ENCODE measurements at regions not wholly inside any gene's neighbourhood (a gene's known extent, or its start where the extent isn't known, plus 50 kb on each side); places are given as distances from the start of the nearest gene placed in this dataset.

DNA sequence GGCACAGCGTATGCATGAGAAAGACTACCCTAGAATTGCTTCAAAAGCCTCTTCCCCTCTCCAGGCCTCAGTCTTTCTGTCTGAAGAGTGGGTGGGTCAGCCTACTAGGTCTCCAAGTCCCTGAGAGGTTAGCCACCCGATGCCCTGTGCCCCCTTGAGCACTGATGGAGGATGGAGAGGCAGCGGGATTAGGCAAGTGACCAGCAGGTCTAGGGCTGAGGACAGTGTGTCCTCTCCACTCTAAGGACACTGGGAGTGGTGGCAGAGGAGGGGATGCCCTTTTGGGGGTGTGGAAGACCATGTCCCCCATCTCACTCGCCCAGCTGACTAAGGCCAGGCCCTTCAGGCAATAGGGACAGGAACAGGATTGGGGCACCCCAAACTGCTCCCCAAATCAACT lies 72.2 kb upstream of the WNT11 start:
- Mint-ChIP-seq H3K27me3 (ENCODE audit: low read depth) (peaks cover 22% of the 10 kb centered on the region), H3K4me1 (peaks cover 29% of the 10 kb centered on the region), H3K27ac (no peak overlapping the region), H3K36me3 (ENCODE audit: low read depth) (no peaks in the 10 kb centered on the region), H3K9me3 (peaks cover 20% of the 10 kb centered on the region), H3K4me3 (no peak overlapping the region)
- TF ChIP-seq, protein P1, sequence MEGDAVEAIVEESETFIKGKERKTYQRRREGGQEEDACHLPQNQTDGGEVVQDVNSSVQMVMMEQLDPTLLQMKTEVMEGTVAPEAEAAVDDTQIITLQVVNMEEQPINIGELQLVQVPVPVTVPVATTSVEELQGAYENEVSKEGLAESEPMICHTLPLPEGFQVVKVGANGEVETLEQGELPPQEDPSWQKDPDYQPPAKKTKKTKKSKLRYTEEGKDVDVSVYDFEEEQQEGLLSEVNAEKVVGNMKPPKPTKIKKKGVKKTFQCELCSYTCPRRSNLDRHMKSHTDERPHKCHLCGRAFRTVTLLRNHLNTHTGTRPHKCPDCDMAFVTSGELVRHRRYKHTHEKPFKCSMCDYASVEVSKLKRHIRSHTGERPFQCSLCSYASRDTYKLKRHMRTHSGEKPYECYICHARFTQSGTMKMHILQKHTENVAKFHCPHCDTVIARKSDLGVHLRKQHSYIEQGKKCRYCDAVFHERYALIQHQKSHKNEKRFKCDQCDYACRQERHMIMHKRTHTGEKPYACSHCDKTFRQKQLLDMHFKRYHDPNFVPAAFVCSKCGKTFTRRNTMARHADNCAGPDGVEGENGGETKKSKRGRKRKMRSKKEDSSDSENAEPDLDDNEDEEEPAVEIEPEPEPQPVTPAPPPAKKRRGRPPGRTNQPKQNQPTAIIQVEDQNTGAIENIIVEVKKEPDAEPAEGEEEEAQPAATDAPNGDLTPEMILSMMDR (IDR thresholded peaks at IDR 0.05; ENCODE audit: unreplicated experiment in 3 of 3): no peak

DNA sequence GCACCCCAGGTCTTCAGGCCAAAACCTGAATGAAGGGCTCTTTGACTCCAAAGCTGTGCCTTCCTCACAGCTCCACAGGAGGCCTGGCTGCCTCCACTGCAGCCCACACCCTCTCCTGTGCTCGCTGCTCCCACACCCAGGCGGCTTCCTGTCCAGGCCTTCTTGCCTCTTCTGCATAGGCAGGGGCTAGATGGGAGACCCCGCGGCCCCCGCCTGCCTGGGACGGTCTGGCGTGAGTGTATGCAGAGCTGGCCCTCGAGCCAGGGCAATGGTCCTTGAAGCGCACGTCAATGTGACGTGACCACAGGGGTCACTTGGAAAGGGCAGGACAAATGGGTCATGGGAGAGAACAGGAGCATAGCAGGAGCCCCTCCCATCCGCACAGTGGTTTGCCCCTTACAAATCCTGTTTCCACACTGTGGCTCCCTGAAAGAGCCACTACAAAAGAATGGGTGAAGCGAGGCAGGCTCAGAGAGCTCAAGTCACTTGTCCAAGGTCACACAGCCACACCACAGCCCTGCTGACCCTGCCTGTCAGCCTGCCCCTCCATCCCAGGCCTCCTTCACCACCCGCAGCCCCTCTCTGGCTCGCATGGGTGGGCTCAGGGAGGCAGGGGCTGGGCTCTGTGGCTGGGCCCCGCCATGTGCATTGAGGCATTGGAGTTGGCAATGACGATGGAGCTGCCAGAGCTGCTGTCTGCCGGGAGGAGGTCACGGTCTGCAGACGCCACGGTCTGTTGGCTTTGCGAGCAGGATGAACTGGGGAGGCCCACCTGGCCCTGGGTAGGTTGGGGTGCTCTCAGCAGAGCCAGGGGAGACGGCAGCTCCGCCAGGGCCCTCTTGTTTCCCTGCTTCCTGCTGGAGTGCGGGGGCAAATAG lies 71.2 kb upstream of the WNT11 start:
- TF ChIP-seq, protein P1 (IDR thresholded peaks at IDR 0.05; ENCODE audit: unreplicated experiment in 3 of 3): no peak
- Mint-ChIP-seq H3K4me1 (peaks cover 27% of the 10 kb centered on the region), H3K27me3 (ENCODE audit: low read depth) (peaks cover 22% of the 10 kb centered on the region), H3K9me3 (peaks cover 20% of the 10 kb centered on the region), H3K27ac (peak overlapping the region in 1 of 3 experiments; percentile 74), H3K4me3 (no peak overlapping the region), H3K36me3 (ENCODE audit: low read depth) (no peaks in the 10 kb centered on the region)

DNA sequence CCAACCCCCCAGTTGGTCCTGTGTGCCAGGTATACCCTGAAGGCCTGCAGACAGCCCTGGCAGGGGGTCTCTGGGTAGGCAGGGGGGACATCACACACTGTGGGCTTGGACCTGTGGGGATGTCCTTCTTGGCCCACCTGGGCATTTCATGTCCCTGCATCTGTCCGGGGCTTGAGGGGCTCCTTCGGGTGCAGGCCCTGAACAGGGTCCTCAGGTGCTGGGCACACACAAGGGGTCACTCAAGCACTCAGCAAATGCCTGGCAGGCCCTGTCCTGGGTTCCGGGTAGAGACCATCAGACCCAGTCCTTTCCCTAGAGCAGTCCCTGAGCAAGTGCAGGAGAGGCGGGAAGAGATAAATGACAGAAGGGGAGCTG lies 70.5 kb upstream of the WNT11 start:
- Mint-ChIP-seq H3K27ac (peak overlapping the region in 1 of 3 experiments; percentile 74), H3K36me3 (ENCODE audit: low read depth) (no peaks in the 10 kb centered on the region), H3K4me3 (no peak overlapping the region), H3K9me3 (peaks cover 20% of the 10 kb centered on the region), H3K27me3 (ENCODE audit: low read depth) (peaks cover 25% of the 10 kb centered on the region), H3K4me1 (peaks cover 20% of the 10 kb centered on the region)
- TF ChIP-seq, protein P1 (IDR thresholded peaks at IDR 0.05; ENCODE audit: unreplicated experiment in 3 of 3): no peak

DNA sequence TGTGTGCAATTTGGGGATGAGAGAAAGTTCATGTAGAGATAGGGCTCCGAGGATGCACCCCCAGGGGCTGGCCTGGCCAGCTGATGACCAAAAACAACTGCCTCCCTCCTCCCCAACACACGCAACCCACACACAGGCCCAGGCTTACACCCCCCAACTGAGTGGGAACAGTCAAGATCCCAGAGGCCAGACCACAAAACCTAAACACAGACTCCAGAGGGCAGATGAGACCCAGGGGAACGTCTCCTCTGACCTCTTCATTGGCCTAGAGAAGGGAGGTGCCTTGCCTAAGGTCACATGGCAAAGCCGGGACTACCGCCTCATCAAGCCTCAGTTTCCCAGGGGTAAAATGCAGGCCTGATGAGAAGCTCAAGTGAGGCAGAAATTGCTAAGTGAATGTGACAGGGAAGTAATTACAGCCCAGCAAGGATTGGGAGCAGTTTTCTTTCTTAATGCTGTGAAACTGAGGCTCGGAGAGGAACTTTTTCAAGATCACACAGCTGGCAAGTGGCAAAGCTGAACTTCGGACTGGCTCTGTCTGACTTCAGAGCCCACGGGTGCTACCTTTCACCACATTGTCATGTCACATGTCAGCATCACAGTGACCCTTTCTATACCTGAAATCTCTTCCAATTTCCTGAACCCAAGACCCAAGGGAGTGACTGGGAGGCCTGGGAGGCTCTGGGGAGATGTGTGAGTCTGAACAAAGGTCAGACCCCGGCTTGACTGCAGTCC lies 69.9 kb upstream of the WNT11 start:
- Mint-ChIP-seq H3K4me1 (peaks cover 21% of the 10 kb centered on the region), H3K4me3 (no peak overlapping the region), H3K9me3 (peaks cover 20% of the 10 kb centered on the region), H3K27me3 (ENCODE audit: low read depth) (peaks cover 25% of the 10 kb centered on the region), H3K36me3 (ENCODE audit: low read depth) (no peaks in the 10 kb centered on the region), H3K27ac (no peak overlapping the region)
- TF ChIP-seq, protein P1 (IDR thresholded peaks at IDR 0.05; ENCODE audit: unreplicated experiment in 3 of 3): no peak

DNA sequence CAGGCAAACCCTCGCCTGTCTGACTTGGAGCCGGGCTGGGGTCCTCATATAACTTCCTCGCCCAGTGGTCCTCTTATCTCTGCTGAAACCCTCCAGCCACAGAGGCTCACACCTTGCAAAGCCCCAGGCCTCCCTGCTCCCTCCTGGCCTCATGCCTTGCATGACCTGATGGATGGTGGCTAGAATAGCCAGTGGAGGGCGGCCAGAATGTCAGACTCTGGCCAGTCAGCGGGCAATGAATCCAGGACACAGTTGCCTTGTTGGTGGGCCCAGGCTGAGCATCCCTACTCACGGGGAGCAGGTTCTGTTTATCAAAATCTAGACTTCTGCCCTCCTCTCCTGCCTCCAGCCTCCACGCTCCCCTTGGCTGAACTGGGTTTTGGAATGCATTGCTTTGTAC lies 69.1 kb upstream of the WNT11 start:
- Mint-ChIP-seq H3K27ac (no peak overlapping the region), H3K36me3 (ENCODE audit: low read depth) (no peaks in the 10 kb centered on the region), H3K27me3 (ENCODE audit: low read depth) (peaks cover 27% of the 10 kb centered on the region), H3K4me1 (peaks cover 29% of the 10 kb centered on the region), H3K4me3 (no peak overlapping the region), H3K9me3 (peaks cover 20% of the 10 kb centered on the region)
- TF ChIP-seq, protein P1 (IDR thresholded peaks at IDR 0.05; ENCODE audit: unreplicated experiment in 3 of 3): no peak

Measured in nephron (organoid).